B cell (primary cell): ENCODE measurements at regions not wholly inside any gene's neighbourhood (a gene's known extent, or its start where the extent isn't known, plus 50 kb on each side); places are given as distances from the start of the nearest gene placed in this dataset.

Experiments
- ATAC-seq: fragments of 200-7000 bp; cut with Tn5 transposase; one replicate; pipeline ENCODE4 v1.10.0; 2021; ENCODE audit warnings: low read depth, mild to moderate bottlenecking, moderate number of reproducible peaks, moderate library complexity
- CTCF ChIA-PET: fragments of 350-600 bp; sonication (Branson Sonifier 250); formaldehyde crosslinking; loops from one replicate; lab custom pipeline; 2021; ENCODE audit warnings: antibody characterized with exemption, inconsistent platforms; lab: Charles Lee
- POLR2A ChIA-PET: fragments of 350-600 bp; sonication (Branson Sonifier 250); formaldehyde crosslinking; loops from one replicate; lab custom pipeline; 2021; ENCODE audit warnings: antibody characterized with exemption; lab: Charles Lee
- DNase-seq: peaks from one replicate; pipeline ENCODE4 v3.0.0; 2013
- H2AFZ ChIP-seq: 2 replicates; pipeline ENCODE4 v1.6.1; 2012; ENCODE audit warnings: mild to moderate bottlenecking, low read depth, low read length; ENCODE audit not compliant: insufficient read depth, poor library complexity, severe bottlenecking
- H3K27ac ChIP-seq, 2 donors: 1 replicate in 1 of 2; 2 replicates in 1 of 2; pipeline ENCODE4 v1.5.1; 2012 to 2013; ENCODE audit warnings: low read length in 2 of 2, mild to moderate bottlenecking in 2 of 2, moderate library complexity in 1 of 2
- H3K27me3 ChIP-seq, 4 experiments: fragments of 200-600 bp in 1 of 4; sonication (generic) in 1 of 4; replicated peaks in 1 of 4; 1 replicate in 2 of 4; 2 replicates in 2 of 4; pipeline versions ENCODE4 v1.6.1 to v1.7.0; 2013 to 2016; ENCODE audit warnings: low read length in 3 of 4, mild to moderate bottlenecking in 2 of 4, mixed read lengths in 1 of 4, moderate library complexity in 1 of 4; ENCODE audit not compliant: insufficient read depth in 4 of 4, control insufficient read depth in 3 of 4; ENCODE audit errors: control extremely low read depth in 1 of 4
- H3K36me3 ChIP-seq, 2 experiments: replicated peaks in 1 of 2; 1 replicate in 1 of 2; 2 replicates in 1 of 2; pipeline versions ENCODE4 v1.6.1 to v1.7.1; 2013; ENCODE audit warnings: low read length in 1 of 2; ENCODE audit not compliant: insufficient read depth in 2 of 2, control insufficient read depth in 1 of 2; ENCODE audit errors: control extremely low read depth in 1 of 2, extremely low read depth in 1 of 2
- H3K4me1 ChIP-seq, 2 donors: fragments of 200-600 bp in 1 of 2; sonication (generic) in 1 of 2; 1 replicate in 1 of 2; 2 replicates in 1 of 2; pipeline versions ENCODE4 v1.5.1 to v1.6.1; 2013 to 2017; ENCODE audit warnings: low read length in 2 of 2; ENCODE audit not compliant: control insufficient read depth in 2 of 2, insufficient read depth in 2 of 2
- H3K4me2 ChIP-seq: replicated peaks from 2 replicates; pipeline ENCODE3; 2012; ENCODE audit warnings: mild to moderate bottlenecking, low read depth, low read length; ENCODE audit not compliant: poor library complexity, severe bottlenecking
- H3K4me3 ChIP-seq, 5 experiments: fragments of 200-600 bp in 1 of 5; sonication (generic) in 1 of 5; 1 replicate in 3 of 5; 2 replicates in 2 of 5; pipeline versions ENCODE4 v1.5.1 to v1.7.0; 2011 to 2016; ENCODE audit warnings: low read length in 4 of 5, mild to moderate bottlenecking in 4 of 5, low read depth in 2 of 5, control low read depth in 1 of 5, moderate library complexity in 1 of 5; ENCODE audit not compliant: insufficient read depth in 1 of 5; ENCODE audit errors: control extremely low read depth in 1 of 5, extremely low read depth in 1 of 5
- H3K79me2 ChIP-seq: fragments of 200-600 bp; sonication (generic); one replicate; pipeline ENCODE4 v1.6.0; 2016; ENCODE audit warnings: low read length; ENCODE audit not compliant: control insufficient read depth, insufficient read depth
- H3K9ac ChIP-seq: fragments of 200-600 bp; sonication (generic); 2 replicates; pipeline ENCODE4 v1.6.1; 2017; ENCODE audit warnings: mild to moderate bottlenecking, low read length, moderate library complexity
- H3K9me3 ChIP-seq, 3 donors: one replicate each; pipeline versions ENCODE4 v1.6.1 to v1.7.1; 2013; ENCODE audit warnings: low read length in 2 of 3; ENCODE audit not compliant: control insufficient read depth in 2 of 3, insufficient read depth in 1 of 3; ENCODE audit errors: control extremely low read depth in 1 of 3
- H4K20me1 ChIP-seq: 2 replicates; pipeline ENCODE4 v1.6.0; 2012; ENCODE audit warnings: mild to moderate bottlenecking, low read length; ENCODE audit not compliant: insufficient read depth, control insufficient read depth, poor library complexity, severe bottlenecking
- H3K27ac Mint-ChIP-seq: one replicate; pipeline ENCODE4 v1.8.0; 2021; ENCODE audit warnings: mixed read lengths
- H3K27me3 Mint-ChIP-seq: one replicate; pipeline ENCODE4 v1.8.0; 2021; ENCODE audit warnings: mixed read lengths
- H3K4me1 Mint-ChIP-seq: one replicate; pipeline ENCODE4 v1.8.0; 2021; ENCODE audit warnings: mixed read lengths
- H3K4me3 Mint-ChIP-seq: one replicate; pipeline ENCODE4 v1.8.0; 2021; ENCODE audit warnings: mixed read lengths
- H3K9me3 Mint-ChIP-seq: one replicate; pipeline ENCODE4 v1.8.0; 2022; ENCODE audit warnings: mixed read lengths; ENCODE audit not compliant: insufficient read depth
- EZH2 ChIP-seq: IDR thresholded peaks from 2 replicates; pipeline ENCODE4 v1.6.1; 2012; ENCODE audit warnings: borderline replicate concordance, low read depth, mild to moderate bottlenecking, moderate library complexity, low read length; ENCODE audit not compliant: insufficient read depth, poor library complexity, severe bottlenecking
- WGBS: methylation state at CpG from one replicate; pipeline ENCODE4 v1.1.5; 2013; ENCODE audit warnings: missing lambda C conversion rate; ENCODE audit not compliant: insufficient coverage; 5-methylcytosine and 5-hydroxymethylcytosine counted together
- intact Hi-C: fragments of 100-400 bp; cut with micrococcal nuclease; formaldehyde crosslinking; loops from one replicate; pipeline ENCODE4 v1.10.0; 2022
- TF ChIP-seq, protein P1 (sequence below): fragments of 200-600 bp; IDR thresholded peaks from one replicate; pipeline ENCODE4 v1.8.0; 2022; ENCODE audit warnings: antibody characterized with exemption, mild to moderate bottlenecking

DNA sequence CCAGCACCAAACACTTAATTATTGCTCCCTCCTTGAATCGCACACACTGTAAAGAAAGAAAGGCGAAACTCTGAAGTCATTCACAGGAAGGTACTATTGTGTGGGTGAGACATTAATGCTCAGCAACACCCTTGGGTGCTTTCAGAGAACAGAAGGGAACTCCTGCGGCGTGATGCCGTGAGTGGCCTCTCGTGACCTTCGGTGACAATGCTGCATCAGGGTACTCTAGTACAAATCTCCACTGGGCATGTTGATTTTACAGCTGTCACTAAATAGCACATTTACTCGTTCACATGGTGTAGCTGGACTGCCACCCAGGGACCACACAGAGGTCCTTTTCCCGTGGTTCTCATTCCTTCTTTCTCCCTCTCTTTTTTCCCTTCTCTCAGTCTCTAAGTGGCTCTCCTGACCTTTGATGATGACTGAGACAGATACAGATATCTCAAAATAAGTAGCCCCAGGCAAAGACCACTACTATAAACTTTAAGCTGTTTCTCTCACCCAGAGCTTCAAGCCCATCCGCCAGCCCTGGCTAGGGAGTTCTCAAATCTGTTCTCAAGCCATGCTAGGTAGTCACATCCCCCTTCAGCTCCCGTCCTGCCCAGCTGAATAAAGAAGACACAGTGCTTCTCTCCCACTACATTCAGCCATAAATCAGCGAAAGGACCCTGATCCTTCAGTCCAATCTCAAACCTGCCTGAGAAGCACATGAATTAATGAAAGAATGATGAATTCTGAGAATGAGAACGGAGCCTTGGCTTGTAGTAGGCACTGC is 223.4 kb upstream of the FMN2 start:
- no peaks in the 10 kb centered on the region for H3K79me2 ChIP-seq
- H3K9me3 Mint-ChIP-seq, result no peaks in the 10 kb centered on the region
- H3K9ac ChIP-seq, result no peak overlapping the region
- no peaks in the 10 kb centered on the region for H4K20me1 ChIP-seq
- no peak overlapping the region for H3K4me2 ChIP-seq
- H3K27ac Mint-ChIP-seq, result no peak overlapping the region
- H3K4me3 Mint-ChIP-seq, result no peak overlapping the region
- H3K4me1 ChIP-seq, result no peaks in the 10 kb centered on the region
- ChIA-PET POLR2A (no interaction called here), CTCF (interaction anchor here (1.2 kb wide), 1 partner anchor 30 kb away, joined by 3 read pairs; no protein-coding TSS in a partner anchor)
- no peaks in the 10 kb centered on the region for H3K36me3 ChIP-seq
- H3K4me3 ChIP-seq, result no peak overlapping the region
- no peak overlapping the region for H2AFZ ChIP-seq
- no peaks in the 10 kb centered on the region for H3K9me3 ChIP-seq
- DNase-seq (no peak), ATAC-seq (no peak)
- TF ChIP-seq, protein P1, sequence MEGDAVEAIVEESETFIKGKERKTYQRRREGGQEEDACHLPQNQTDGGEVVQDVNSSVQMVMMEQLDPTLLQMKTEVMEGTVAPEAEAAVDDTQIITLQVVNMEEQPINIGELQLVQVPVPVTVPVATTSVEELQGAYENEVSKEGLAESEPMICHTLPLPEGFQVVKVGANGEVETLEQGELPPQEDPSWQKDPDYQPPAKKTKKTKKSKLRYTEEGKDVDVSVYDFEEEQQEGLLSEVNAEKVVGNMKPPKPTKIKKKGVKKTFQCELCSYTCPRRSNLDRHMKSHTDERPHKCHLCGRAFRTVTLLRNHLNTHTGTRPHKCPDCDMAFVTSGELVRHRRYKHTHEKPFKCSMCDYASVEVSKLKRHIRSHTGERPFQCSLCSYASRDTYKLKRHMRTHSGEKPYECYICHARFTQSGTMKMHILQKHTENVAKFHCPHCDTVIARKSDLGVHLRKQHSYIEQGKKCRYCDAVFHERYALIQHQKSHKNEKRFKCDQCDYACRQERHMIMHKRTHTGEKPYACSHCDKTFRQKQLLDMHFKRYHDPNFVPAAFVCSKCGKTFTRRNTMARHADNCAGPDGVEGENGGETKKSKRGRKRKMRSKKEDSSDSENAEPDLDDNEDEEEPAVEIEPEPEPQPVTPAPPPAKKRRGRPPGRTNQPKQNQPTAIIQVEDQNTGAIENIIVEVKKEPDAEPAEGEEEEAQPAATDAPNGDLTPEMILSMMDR, result no peak
- no peak for TF ChIP-seq EZH2
- intact Hi-C loops, result no loop called here
- H3K27me3 ChIP-seq, result no peaks in the 10 kb centered on the region
- no peak overlapping the region for H3K27ac ChIP-seq
- no peaks in the 10 kb centered on the region for H3K4me1 Mint-ChIP-seq
- H3K27me3 Mint-ChIP-seq, result no peaks in the 10 kb centered on the region
- WGBS, result 87% methylated on average over 11 of the region's 13 CpGs

DNA sequence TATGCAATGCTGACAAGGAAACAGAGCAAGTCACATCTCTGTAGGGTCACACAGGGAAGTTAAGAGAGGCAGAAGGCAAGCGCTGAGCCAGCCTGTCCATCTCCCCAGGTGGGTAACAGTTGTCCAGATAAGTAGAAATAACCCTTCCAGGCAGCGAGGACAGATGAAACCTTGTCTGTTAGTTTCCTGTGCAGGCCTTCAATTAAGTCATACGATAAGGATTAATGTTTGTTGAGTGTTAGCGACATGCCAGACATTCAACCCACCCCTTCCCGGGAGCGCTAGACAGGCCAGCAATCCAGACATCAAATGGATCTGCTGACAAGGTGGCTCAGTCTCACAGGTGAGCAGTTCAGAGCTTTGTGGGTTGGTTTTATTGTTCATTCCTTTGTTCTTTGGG is 221.5 kb upstream of the FMN2 start:
- POLR2A ChIA-PET, result no interaction called here
- WGBS, result 91% methylated on average over 4 of the region's 6 CpGs
- intact Hi-C loops, result no loop called here

More for the DNA sequence above, 221.5 kb upstream of the FMN2 start:
- Histone ChIP-seq H3K27ac (no peak overlapping the region), H4K20me1 (no peaks in the 10 kb centered on the region), H3K4me1 (no peaks in the 10 kb centered on the region), H2AFZ (no peak overlapping the region), H3K4me3 (no peak overlapping the region), H3K4me2 (no peak overlapping the region), H3K9me3 (no peaks in the 10 kb centered on the region), H3K9ac (no peak overlapping the region), H3K27me3 (no peaks in the 10 kb centered on the region), H3K79me2 (no peaks in the 10 kb centered on the region), H3K36me3 (no peaks in the 10 kb centered on the region)
- Mint-ChIP-seq H3K9me3 (no peaks in the 10 kb centered on the region), H3K27me3 (no peaks in the 10 kb centered on the region), H3K27ac (no peak overlapping the region), H3K4me1 (no peaks in the 10 kb centered on the region), H3K4me3 (no peak overlapping the region)
- CTCF ChIA-PET, result no interaction called here
- ATAC-seq (no peak), DNase-seq (no peak)
- no peak for TF ChIP-seq EZH2
- TF ChIP-seq, protein P1, result no peak
